ENCODE measurements at regions not wholly inside any gene's neighbourhood (a gene's known extent, or its start where the extent isn't known, plus 50 kb on each side); places are given as distances from the start of the nearest gene placed in this dataset.
"Not testable (repeated sequence)": the region's sequence is repeated elsewhere in the genome, so short reads cannot be mapped to it uniquely, and the experiment has no call there.

DNA sequence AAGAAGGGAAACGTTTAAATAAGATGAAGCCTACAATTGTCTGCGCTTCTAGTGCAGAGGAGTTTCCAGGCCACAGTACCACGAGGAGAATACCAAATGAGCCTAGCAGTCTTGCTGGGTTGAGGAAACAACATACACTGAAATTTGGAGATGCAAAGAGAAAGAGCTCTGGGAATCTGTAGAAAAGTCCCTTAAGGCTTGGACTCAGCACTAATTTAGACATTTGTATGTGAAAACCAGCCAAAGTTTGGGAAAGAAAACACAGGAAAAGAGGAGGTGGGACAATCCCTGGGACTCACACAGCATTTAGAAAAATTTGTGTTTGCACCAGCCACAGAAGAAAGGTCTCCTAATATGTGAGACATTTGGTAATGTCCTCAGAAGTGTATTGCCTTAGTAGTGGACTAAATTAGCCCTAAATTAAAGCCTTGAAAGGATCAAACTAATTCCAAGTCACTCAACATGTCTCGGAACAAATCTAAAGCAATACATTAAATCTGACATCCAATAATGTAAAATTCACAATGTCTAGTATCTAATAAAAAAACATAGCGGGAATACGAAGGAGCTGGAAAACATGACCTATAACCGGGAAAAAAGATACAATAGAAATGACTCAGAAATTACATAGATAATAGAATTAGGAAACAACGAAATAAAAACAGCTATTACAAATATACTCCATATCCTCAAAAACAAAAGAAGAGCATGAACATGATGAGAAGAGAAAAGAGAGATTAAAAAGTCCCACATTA, 187.1 kb upstream of the NAMPT start:
- no peak for DNase-seq

DNA sequence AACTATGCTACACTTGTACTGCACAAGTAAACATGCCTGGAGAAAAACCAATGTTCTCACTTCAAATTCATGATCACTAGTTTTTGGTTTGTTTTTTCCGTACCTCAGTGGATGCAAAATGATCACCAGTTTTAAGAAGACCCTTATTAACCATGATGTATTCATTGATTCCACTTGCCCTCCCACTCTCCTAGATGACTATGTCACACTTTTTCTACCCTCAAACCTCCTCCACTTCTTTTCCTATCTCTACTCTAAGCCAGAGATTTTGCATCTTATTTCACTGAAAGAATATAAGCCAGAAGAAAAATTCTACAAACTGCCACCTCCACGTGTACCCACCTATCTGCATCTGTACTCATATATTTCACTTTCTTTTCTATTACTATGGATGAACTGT, 186.2 kb upstream of the NAMPT start:
- DNase-seq, result no peak

DNA sequence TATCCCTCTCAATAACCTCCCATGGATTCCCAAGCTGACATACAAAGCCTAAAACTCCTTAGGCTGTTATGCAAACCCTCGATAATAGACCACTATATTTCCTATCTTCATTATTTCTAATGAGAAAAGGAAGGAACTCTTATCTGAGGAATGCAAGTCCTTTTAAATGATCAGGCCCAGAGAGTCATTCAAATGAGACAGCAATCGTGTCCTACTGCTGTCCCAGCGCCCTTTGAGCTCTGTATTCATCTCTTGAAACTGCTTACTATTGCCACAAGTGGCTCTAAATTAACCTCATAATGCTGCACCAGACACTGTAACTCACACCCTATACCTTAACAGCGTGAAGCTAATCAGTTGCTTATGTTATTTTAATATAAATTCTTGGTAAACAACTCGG, 182.1 kb upstream of the NAMPT start:
- no peak for DNase-seq

DNA sequence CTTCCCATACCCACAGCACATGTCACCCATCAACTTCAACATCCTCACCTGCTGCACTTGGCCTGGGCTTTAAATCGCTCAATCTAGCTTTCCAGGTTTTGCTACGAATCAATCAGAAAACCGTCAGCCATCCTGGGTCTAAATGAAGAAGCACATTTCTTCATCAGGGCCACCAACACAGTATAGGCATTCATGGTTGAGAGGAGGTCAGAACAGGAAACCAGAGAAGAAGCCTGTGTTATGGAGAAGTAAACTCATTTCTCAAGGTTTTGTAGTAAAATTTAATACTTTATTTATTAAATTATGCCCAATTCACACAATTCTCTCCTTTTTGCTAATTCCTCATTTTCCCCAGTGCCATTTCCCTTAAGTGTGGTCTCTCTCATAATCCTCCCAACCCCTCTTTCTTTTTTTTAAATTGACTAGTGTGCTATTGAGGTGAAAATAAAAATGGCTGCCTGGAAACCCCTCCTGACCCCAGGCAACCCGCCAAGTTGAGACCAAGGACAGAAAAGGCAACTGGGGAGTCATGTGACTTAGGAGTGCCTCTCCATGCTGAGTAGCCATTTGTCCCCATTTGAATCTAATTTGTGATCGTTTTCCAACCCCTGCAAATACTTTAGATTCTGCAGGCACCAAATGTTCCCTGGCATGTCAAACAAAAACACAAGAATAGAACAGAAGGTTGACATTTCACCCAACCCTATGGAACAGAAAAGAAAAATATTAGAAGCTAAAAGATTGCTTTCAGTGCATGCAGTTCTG, 181.1 kb upstream of the NAMPT start:
- DNase-seq, result no peak

DNA sequence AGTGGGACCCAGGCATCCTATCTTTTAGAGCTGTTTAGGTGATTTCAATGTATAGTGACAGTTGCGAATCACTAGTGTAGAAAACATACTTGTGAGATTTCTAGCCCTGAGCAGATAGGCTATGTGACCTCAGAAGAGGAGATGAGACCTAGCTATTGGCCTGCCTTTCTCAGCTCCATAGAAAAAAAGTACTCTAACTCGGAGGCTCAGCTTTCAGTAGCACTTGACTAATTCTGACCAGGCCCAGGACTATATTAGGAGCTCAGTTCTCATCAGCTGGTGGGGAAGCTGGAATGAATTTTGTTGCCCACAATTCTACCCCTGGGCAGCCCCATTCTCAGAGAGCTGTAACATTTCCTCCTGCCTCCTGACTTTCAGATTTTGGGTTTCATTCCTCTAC, 179.9 kb upstream of the NAMPT start:
- no peak for DNase-seq

DNA sequence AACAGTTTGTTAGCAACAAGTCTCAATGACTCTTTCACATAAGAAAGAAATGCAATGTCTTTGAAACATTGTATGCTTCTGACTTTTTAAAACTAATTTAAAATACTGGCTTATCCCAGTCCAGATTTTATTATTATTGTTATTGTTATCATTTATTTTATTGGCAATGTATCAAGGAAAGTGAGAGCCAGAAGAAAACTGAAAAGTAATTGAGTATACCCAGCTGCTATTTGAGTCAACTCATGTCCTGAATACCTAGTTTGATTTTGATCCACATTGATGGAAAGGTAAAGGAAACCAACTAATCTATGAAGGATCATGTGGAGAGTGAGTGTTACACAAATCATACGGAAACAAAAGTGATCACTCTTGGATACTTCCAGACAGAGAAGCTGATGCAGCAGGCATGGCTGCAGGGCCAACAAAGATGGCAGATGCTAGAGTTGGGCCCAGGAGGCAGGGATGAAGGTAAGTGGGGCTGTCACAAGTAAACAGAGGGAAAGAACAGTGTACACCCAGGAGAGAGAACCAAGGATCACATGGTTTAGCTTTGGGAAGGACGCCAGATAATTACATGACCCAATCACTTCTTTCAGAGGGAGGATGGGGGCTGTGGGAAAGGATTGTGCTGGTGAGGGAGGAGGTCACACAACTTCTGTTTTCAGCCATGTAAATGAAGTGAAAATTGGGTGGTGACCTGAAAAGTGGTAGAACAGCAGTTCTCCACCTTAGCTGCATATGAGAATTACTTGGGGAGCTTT, 179.2 kb upstream of the NAMPT start:
- DNase-seq, result no peak

DNA sequence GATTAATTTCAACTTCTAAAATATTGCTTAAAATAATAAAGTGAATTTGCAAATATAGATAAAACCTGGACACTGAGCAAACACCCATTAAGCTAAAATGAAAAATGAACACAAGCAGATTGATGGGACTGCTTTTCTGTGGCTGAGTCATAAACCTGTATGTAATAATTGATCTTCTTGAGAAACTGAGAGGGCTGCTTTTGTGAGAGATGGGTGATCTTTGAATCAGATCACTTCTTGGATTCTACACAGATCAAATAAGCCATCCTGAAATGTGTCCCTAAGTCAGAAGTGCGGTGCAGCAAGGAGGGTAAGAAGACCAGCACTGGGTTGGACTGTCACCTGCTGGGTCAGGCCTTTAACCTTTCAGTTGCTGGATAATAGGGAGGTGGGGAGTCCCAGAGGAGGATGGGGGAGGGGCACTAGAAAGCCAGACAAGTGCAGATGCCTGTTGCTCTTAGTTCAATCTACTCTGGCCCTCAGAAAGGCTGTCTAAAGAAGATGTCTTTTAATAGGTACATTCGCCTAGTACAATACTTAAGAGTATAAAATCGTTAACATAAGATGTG, 178.2 kb upstream of the NAMPT start:
- no peak for DNase-seq

DNA sequence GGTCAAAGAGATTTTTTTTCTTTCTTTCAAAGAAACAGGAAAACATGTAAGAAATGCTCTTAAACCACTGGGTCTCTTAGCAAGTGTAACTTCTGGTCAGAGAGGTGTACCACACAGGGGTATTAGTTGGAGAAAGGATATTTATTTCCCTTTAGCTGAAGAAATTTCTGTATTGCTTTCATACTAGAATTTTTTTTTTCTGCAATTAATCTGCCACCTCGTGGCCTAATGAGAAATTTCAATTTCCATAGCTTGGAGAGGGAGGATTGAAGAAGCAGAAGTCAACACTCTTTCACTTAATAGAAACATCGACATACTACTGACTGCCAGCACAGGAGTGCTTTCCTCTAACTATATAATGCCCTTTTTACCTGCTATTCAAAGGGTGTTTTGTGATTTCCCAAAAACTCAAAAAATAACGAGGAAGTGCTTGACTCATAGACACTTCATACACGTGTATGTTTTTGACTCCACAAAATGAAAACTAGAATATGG, 177.6 kb upstream of the NAMPT start:
- peak; percentile 59 for DNase-seq

DNA sequence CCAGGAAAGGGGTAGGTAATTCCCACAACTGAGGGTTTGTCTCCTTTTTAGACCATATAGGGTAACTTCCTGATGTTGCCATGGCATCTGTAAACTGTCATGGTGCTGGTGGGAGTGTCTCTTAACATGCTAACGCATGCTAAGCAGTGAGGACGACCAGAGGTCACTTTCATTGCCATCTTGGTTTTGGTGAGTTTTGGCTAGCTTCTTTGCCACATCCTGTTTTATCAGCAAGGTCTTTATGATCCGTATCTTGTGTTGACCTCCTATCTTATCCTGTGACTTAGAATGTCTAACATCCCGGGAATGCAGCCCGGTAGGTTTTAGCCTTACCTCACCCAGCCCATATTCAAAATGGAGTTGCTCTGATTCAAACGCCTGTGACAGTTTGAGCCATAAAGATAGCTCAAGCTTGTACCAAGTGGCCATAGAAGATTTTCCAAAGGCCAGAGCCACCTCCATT, 176.0 kb upstream of the NAMPT start:
- no peak for DNase-seq

DNA sequence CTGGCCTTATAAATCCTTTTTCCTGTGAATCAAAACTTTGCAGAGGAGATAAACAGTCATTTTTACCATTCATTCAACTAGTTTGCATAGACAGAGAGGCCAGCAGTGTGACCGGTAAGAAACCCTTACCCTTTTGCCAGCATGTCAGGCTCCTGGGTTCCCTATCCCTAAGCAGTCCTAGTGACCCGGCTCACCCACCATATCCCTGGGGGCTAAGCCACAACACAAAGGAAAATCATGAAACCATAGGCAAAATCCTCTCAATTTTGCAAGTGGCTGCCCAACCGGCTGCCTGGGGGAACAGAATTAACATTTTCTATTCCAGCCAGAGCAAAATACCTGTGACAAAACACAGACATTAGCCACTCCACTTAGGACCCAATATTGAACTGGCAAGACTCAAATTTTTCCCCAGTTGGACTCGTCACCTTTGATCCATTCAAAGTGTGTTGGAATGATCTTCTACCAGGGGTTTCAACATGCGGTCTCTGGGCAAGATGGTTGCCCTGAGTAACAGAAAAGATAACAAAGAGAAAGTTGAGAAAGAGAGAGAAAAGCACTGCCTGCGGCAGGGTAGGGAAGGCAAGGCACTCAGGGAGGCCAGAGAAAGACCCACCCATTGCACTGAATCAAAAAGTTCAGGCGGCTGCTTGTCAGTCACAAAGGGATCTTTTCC, 174.8 kb upstream of the NAMPT start:
- no peak for DNase-seq

DNA sequence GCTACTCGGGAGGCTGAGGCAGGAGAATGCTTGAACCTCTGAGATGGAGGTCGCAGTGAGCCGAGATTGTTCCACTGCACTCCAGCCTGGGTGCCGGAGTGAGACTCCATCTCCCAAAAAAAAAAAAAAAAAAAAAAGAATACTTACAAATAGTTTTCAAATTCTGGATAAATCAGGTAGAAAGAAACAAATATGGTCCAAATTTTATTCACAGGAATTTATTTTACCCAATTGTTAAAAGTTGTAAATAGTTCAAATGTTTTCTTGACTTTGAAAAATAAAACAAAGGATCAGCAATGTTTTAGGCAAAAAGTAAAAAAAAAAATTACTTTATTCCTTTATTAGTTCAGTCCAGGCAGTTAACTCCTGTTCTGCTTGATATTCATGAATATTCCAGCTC, 172.9 kb upstream of the NAMPT start:
- DNase-seq, result no peak

DNA sequence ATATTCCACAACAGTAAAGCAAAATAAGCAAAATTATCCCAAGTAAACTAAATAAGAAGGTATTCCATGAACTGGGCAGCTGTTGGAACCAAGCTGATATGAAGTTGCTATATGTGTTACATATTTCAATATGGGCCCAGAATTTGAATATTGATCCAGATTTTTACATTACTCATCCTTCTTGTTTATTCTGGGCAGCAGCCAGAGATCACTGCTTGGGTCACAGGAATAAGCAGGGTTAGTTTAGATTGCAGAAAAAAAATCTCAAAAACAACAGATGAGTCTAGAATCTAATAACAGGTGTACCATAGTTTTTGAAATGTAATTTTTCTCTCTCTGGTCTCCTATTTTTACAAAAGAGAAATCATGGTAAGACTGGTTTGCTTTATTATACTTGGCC, 171.5 kb upstream of the NAMPT start:
- DNase-seq, result no peak

DNA sequence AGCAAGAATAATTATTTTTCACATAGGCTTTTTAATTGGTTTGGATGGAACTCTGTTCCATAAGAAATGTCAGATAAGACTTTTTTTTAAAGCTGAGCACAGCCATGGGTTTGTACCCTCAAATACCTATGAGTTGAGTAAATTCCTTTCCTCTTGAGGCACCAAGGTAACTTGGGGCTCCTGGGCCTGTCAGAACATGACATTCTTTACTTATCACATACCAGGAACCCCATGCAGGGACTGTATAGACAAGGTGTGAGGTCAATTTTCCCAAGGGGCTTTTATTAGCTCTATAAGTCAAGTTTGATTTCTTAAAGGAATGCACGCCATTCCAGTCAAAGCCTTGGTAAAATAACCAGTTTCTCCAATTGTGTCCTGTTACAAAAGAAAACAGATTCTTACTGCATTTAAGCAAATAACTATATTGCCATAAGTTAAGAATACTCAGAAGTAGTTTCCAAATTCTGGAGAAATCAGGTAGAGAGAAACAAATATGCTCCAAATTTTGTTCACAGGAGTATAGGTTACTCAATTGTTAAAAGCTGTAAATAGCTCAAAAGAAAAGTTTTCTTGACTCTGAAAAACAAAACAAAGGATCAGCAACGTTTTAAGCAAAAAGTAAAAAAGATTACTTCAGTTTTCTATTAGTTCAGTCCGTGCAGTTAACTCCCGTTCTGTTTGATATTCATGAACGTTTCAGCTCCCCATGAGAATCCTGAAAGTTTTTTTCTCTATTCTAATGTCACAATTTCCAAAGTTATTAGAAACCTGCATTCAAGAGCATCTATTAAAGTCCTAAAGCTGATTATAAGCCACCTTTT, 167.5 kb upstream of the NAMPT start:
- DNase-seq, result no peak

DNA sequence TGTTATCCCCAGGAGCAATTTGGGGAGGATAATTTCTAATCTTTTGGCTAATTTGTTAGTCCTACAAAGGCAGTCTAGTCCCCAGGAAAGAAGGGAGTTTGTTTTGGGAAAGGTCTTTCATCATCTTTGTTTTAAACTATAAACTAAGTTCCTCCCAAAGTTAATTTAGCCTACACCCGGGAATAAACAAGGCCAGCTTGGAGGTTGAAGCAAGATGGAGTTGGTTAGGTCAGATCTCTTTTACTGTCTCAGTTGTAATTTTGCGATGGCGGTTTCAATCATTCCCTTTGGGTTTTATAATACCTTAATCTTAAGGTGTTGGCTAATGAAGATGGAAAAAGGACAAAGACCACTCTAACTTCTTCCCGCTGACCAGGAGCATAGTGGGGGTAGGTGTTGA, 166.4 kb upstream of the NAMPT start:
- no peak for DNase-seq

DNA sequence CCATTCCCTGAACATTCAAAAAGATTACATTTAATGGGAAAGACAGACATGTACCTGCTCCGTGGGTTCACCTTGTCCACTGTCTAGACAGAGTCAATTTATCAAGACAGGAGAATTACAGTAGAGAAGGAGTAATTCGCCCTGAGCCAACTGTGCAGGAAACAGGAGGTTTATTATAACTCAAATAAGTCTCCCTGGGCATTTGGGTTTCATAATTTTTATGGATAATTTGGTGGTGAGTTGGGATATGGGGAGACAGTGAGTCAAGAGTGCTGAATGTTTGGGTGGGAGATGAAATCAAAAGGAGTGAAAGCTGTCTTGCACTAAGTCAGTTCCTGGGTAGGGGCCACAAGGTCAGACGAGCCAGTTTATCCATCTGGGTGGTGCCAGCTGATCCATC, 165.9 kb upstream of the NAMPT start:
- DNase-seq, result no peak

DNA sequence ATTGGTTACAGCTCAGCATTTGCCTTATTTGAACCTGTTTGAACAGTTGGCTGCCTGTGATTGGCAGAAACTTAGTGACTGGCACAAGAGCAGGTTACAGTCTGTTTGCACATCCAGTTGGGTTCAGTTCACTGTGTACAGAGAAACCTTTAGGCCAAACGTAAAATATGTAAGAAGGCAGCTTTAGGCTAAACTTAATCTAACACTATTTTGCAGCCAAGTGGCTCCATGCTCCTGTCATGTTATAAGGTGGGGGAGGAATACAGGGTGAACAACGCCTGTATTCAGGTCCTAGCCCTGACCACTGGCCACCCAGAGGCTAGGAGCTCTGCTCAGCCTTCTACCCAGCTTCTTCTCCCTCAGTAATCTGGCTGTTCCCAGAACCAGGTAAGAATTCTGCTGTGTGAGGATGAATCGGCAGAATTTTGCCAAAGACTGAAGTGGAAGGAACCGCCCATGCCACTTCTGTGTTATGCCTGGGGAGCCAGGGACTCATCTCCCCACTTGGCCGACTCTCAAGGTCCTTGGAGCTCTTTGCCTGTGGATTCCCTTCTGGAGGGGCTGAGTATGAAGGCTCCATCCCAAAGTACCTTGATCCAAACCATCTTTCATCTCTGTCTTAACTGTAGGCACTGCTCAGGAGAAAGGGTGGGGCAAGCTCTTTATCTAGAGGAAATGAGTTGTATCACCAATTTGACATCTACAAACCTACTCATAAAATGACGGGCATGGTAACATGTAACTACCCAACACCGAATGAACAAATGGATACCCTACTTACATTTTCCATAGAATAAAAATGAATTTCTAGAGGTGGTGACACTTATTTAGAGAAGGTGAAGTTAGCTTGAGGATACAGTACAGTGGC, 164.4 kb upstream of the NAMPT start:
- DNase-seq, result peak; percentile 25

DNA sequence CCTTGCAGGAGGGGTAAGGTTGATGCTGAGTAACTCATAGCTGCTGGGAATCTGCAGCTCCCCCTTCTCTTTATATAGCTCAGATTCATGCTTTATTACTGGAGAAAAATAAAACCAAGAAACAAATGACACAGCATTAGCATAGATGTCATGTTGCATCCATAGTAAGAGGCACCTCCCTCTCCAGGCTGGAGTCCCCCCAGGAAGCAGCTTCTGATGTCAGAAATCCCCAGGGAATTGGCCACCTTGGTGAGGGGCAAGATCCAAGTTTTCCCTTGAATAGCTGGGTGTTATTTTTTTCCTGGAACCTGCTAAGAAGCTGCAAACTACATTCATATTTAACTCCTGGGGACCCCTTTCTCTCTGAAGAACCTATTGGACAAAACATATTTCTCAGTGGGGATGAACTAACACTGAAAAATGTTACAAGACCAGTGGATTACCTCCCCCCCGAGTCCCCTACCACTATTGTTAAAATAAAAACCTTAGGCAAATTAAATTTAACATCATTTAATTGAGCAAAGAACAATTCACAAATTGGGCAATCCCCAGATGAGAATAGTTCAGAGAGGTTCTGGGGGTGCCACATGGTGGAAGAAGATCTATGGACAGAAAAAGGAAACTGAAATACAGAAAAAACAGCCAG, 163.7 kb upstream of the NAMPT start:
- DNase-seq, result no peak

DNA sequence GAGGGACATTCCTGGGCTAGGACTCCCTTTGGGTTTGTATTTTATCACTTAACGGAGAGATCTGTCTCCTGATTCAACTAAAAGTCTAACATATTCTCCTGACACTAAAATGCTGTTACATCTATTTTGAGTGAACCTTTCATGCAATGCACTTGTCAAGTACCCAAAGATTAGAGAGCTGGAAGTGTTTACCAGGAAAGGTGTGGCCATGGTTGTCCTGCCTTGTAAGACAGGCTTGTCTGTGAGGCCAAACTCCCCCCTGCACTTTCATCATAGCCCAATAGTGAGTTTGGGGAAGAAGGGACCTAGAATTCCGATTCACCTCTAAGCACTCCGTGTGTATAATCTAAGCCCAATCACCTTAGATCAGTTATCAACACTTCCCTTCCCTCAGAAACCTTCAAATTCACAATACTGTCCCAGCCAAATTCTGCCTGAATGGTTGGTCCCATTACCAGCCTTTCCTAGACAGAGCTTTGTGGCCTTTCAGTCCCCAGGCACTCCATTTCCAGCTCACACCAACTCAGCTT, 162.6 kb upstream of the NAMPT start:
- DNase-seq, result no peak

DNA sequence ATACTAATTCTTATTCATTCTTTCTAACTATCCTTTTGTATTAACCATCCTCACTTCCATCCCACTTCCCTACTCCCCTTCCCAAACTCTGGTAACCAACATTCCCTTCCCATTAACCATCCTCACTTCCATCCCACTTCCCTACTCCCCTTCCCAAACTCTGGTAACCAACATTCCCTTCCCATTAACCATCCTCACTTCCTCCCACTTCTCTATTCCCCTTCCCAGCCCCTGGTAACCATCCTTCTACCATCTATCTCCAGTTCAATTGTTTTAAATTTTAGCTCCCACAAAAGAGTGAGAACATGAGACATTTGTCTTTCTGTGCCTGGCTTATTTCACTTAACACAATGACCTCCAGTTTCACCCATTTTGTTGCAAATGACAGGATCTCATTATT, 160.6 kb upstream of the NAMPT start:
- DNase-seq, result not testable (repeated sequence)
